ENCODE measurements at regions not wholly inside any gene's neighbourhood (a gene's known extent, or its start where the extent isn't known, plus 50 kb on each side); places are given as distances from the start of the nearest gene placed in this dataset.

- DNase-seq (ENCODE audit: low read depth in 3 of 3): no peak
These were observed 263.9 kb downstream of the ICE1 start for GRCh38 chr5:5686356-5686755.

GRCh38 chr5:5685737-5686136 lies 263.3 kb downstream of the ICE1 start:
- no peak for DNase-seq (ENCODE audit: low read depth in 3 of 3)

- no peak for DNase-seq (ENCODE audit: low read depth in 3 of 3)
These were observed 260.7 kb downstream of the ICE1 start for GRCh38 chr5:5683174-5683573.

- DNase-seq (ENCODE audit: low read depth in 3 of 3): no peak
These were observed 256.4 kb downstream of the ICE1 start for GRCh38 chr5:5678909-5679308.

- no peak for DNase-seq (ENCODE audit: low read depth in 3 of 3)
These were observed 255.3 kb downstream of the ICE1 start for GRCh38 chr5:5677738-5678137.

- no peak for DNase-seq (ENCODE audit: low read depth in 3 of 3)
These were observed 253.7 kb downstream of the ICE1 start for GRCh38 chr5:5676218-5676617.

GRCh38 chr5:5675511-5675910 lies 253.0 kb downstream of the ICE1 start:
- no peak for DNase-seq (ENCODE audit: low read depth in 3 of 3)

GRCh38 chr5:5671823-5672222 lies 249.3 kb downstream of the ICE1 start:
- DNase-seq (ENCODE audit: low read depth in 3 of 3): no peak

- DNase-seq (ENCODE audit: low read depth in 3 of 3): no peak
These were observed 244.7 kb downstream of the ICE1 start for GRCh38 chr5:5667136-5667554.

- no peak for DNase-seq (ENCODE audit: low read depth in 3 of 3)
These were observed 243.9 kb downstream of the ICE1 start for GRCh38 chr5:5666369-5666768.

- DNase-seq (ENCODE audit: low read depth in 3 of 3): no peak
These were observed 243.5 kb downstream of the ICE1 start for GRCh38 chr5:5666076-5666365.

- no peak for DNase-seq (ENCODE audit: low read depth in 3 of 3)
These were observed 243.0 kb downstream of the ICE1 start for GRCh38 chr5:5665225-5666075.

GRCh38 chr5:5658889-5659465 lies 236.5 kb downstream of the ICE1 start:
- DNase-seq (ENCODE audit: low read depth in 3 of 3): no peak

- no peak for DNase-seq (ENCODE audit: low read depth in 3 of 3)
These were observed 235.7 kb downstream of the ICE1 start for GRCh38 chr5:5658226-5658625.

- no peak for DNase-seq (ENCODE audit: low read depth in 3 of 3)
These were observed 229.7 kb downstream of the ICE1 start for GRCh38 chr5:5652181-5652580.

GRCh38 chr5:5650949-5651348 lies 228.5 kb downstream of the ICE1 start:
- DNase-seq (ENCODE audit: low read depth in 3 of 3): no peak

- DNase-seq (ENCODE audit: low read depth in 3 of 3): no peak
These were observed 227.8 kb downstream of the ICE1 start for GRCh38 chr5:5650242-5650641.

- DNase-seq (ENCODE audit: low read depth in 3 of 3): no peak
These were observed 227.2 kb downstream of the ICE1 start for GRCh38 chr5:5649641-5650040.

GRCh38 chr5:5648694-5649093 lies 226.2 kb downstream of the ICE1 start:
- DNase-seq (ENCODE audit: low read depth in 3 of 3): no peak

- DNase-seq (ENCODE audit: low read depth in 3 of 3): no peak
These were observed 223.4 kb downstream of the ICE1 start for GRCh38 chr5:5645891-5646290.

- DNase-seq (ENCODE audit: low read depth in 3 of 3): no peak
These were observed 222.7 kb downstream of the ICE1 start for GRCh38 chr5:5645198-5645597.

- DNase-seq (ENCODE audit: low read depth in 3 of 3): no peak
These were observed 221.8 kb downstream of the ICE1 start for GRCh38 chr5:5644249-5644648.

GRCh38 chr5:5643481-5643880 lies 221.0 kb downstream of the ICE1 start:
- DNase-seq (ENCODE audit: low read depth in 3 of 3): no peak

GRCh38 chr5:5638211-5638610 lies 215.7 kb downstream of the ICE1 start:
- no peak for DNase-seq (ENCODE audit: low read depth in 3 of 3)

Data from stimulated activated CD4-positive, alpha-beta T cell treated with anti-CD3 and anti-CD28 coated beads, TNF-alpha, amount 100 ng/mL, for 4 hours (primary cell).